ENCODE measurements at regions not wholly inside any gene's neighbourhood (a gene's known extent, or its start where the extent isn't known, plus 50 kb on each side); places are given as distances from the start of the nearest gene placed in this dataset.

GRCh38 chr2:21301871-21302455 is 178.2 kb downstream of the TDRD15 start:
- Histone ChIP-seq H3K27me3 (ENCODE audit: control insufficient read depth, insufficient read depth, low read length) (no peaks in the 10 kb centered on the region), H3K36me3 (ENCODE audit: control insufficient read depth, insufficient read depth, low read length) (no peaks in the 10 kb centered on the region), H3K4me3 (ENCODE audit: low read depth, low read length) (no peak overlapping the region)
- DNase-seq (ENCODE audit: low read depth), result no peak
- TF ChIP-seq, protein P1, sequence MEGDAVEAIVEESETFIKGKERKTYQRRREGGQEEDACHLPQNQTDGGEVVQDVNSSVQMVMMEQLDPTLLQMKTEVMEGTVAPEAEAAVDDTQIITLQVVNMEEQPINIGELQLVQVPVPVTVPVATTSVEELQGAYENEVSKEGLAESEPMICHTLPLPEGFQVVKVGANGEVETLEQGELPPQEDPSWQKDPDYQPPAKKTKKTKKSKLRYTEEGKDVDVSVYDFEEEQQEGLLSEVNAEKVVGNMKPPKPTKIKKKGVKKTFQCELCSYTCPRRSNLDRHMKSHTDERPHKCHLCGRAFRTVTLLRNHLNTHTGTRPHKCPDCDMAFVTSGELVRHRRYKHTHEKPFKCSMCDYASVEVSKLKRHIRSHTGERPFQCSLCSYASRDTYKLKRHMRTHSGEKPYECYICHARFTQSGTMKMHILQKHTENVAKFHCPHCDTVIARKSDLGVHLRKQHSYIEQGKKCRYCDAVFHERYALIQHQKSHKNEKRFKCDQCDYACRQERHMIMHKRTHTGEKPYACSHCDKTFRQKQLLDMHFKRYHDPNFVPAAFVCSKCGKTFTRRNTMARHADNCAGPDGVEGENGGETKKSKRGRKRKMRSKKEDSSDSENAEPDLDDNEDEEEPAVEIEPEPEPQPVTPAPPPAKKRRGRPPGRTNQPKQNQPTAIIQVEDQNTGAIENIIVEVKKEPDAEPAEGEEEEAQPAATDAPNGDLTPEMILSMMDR (IDR thresholded peaks at IDR 0.05; ENCODE audit: insufficient read depth, low read length, poor library complexity, severe bottlenecking), result no peak

DNA sequence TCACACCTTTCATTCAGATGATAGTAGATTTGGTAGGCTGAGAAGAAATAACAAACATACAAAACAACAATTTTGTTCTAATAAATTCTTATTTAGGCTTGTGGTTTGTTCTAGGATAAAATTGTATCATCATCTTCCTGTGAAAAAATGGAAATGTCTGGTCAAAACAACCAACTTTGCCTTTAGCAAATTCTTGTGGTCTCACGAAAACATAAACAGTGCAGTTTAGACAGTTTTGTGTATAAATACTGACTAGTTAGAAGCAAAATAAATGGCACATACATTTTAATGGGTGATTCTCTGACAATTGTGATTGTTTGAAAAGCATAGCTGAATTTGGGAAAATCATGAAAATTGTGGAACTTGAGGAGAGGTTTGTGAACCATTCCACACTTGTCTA is 180.1 kb downstream of the TDRD15 start:
- no peak for DNase-seq (ENCODE audit: low read depth)
- H3K27me3 ChIP-seq (ENCODE audit: control insufficient read depth, insufficient read depth, low read length), result no peaks in the 10 kb centered on the region
- no peaks in the 10 kb centered on the region for H3K36me3 ChIP-seq (ENCODE audit: control insufficient read depth, insufficient read depth, low read length)
- TF ChIP-seq, protein P1 (IDR thresholded peaks at IDR 0.05; ENCODE audit: insufficient read depth, low read length, poor library complexity, severe bottlenecking), result no peak
- H3K4me3 ChIP-seq (ENCODE audit: low read depth, low read length), result no peak overlapping the region

GRCh38 chr2:21305581-21305980 is 181.8 kb downstream of the TDRD15 start:
- Histone ChIP-seq H3K36me3 (ENCODE audit: control insufficient read depth, insufficient read depth, low read length) (no peaks in the 10 kb centered on the region), H3K4me3 (ENCODE audit: low read depth, low read length) (no peak overlapping the region), H3K27me3 (ENCODE audit: control insufficient read depth, insufficient read depth, low read length) (no peaks in the 10 kb centered on the region)
- TF ChIP-seq, protein P1 (IDR thresholded peaks at IDR 0.05; ENCODE audit: insufficient read depth, low read length, poor library complexity, severe bottlenecking), result no peak
- no peak for DNase-seq (ENCODE audit: low read depth)

DNA sequence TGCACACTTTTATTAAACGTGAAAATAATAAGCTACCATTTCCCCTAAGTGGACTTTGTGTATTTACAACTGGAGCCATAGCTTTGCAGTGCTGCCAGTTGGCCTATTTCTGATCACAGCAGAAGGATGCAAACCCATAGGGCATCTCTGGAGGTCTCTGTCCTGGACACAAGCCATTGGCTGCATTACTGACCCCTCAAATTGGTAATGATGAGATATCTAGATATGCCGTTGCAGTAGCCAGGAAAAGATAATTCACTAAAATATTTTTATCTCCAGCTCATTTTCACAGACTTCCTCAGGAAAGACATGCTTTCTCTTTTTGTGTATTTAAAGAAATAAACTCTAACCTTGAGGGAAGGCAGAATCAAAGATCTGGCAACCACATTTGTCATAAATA is 182.5 kb downstream of the TDRD15 start:
- no peak for DNase-seq (ENCODE audit: low read depth)
- TF ChIP-seq, protein P1 (IDR thresholded peaks at IDR 0.05; ENCODE audit: insufficient read depth, low read length, poor library complexity, severe bottlenecking), result no peak
- H3K27me3 ChIP-seq (ENCODE audit: control insufficient read depth, insufficient read depth, low read length), result no peaks in the 10 kb centered on the region
- H3K4me3 ChIP-seq (ENCODE audit: low read depth, low read length), result no peak overlapping the region
- no peaks in the 10 kb centered on the region for H3K36me3 ChIP-seq (ENCODE audit: control insufficient read depth, insufficient read depth, low read length)

- DNase-seq (ENCODE audit: low read depth), result no peak
- Histone ChIP-seq H3K27me3 (ENCODE audit: control insufficient read depth, insufficient read depth, low read length) (no peaks in the 10 kb centered on the region), H3K4me3 (ENCODE audit: low read depth, low read length) (no peak overlapping the region), H3K36me3 (ENCODE audit: control insufficient read depth, insufficient read depth, low read length) (no peaks in the 10 kb centered on the region)
- TF ChIP-seq, protein P1 (IDR thresholded peaks at IDR 0.05; ENCODE audit: insufficient read depth, low read length, poor library complexity, severe bottlenecking), result no peak
Observed at GRCh38 chr2:21307037-21307436, 183.3 kb downstream of the TDRD15 start.

DNA sequence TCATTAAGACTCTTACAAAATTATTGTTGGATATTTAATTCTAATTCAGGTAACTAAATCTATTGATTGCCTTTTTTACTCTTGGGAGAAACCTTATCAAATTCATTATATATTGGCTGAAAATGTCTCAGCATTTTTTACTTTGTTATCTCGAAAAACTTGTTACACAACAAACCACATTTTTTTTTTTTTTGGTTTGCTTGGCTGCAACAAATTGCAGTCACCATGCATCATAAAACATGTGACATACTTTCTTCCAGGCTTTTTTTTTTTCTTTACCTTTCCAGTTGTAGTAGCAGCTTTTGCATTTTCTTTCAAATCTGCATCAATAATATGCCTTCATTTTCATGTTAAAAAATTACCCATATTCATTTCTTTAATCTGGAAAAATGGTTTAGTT is 186.7 kb downstream of the TDRD15 start:
- H3K36me3 ChIP-seq (ENCODE audit: control insufficient read depth, insufficient read depth, low read length), result no peaks in the 10 kb centered on the region
- TF ChIP-seq, protein P1 (IDR thresholded peaks at IDR 0.05; ENCODE audit: insufficient read depth, low read length, poor library complexity, severe bottlenecking), result no peak
- H3K27me3 ChIP-seq (ENCODE audit: control insufficient read depth, insufficient read depth, low read length), result no peaks in the 10 kb centered on the region
- no peak for DNase-seq (ENCODE audit: low read depth)
- no peak overlapping the region for H3K4me3 ChIP-seq (ENCODE audit: low read depth, low read length)

All from kidney epithelial cell (primary cell).